ENCODE measurements at regions not wholly inside any gene's neighbourhood (a gene's known extent, or its start where the extent isn't known, plus 50 kb on each side); places are given as distances from the start of the nearest gene placed in this dataset.

GRCh38 chr1:194734970-194735369 lies 1548.6 kb upstream of the B3GALT2 start:
- no CpG with 5 or more reads among the region's 1 CpG for WGBS (ENCODE audit: insufficient coverage)
- Histone ChIP-seq H3K9me3 (no peaks in the 10 kb centered on the region), H3K27me3 (replicated peaks in 1 of 2; ENCODE audit: control insufficient read depth in 2 of 2, extremely low read depth in 1 of 2, insufficient read depth in 2 of 2, low read length in 1 of 2) (no peaks in the 10 kb centered on the region), H3K4me1 (ENCODE audit: control insufficient read depth in 1 of 2, extremely low read depth in 1 of 2, insufficient read depth in 2 of 2, low read length in 2 of 2) (no peaks in the 10 kb centered on the region), H3K27ac (ENCODE audit: low read length) (no peak overlapping the region), H3K4me3 (ENCODE audit: control insufficient read depth in 1 of 2, extremely low read depth in 1 of 2, low read length in 1 of 2) (no peak overlapping the region), H3K36me3 (ENCODE audit: control insufficient read depth in 2 of 2, extremely low read depth in 1 of 2, insufficient read depth in 1 of 2, low read length in 1 of 2) (no peaks in the 10 kb centered on the region)
- H3K36me3 Mint-ChIP-seq = no peaks in the 10 kb centered on the region
- ChIA-PET CTCF (no interaction called here), POLR2A (no interaction called here)
- H3K9me3 Mint-ChIP-seq = peaks cover 0 to under 1% (median 0%) of the 10 kb centered on the region in 3 donors
- no peaks in the 10 kb centered on the region for H3K4me1 Mint-ChIP-seq
- no peak for ATAC-seq (replicated peaks in 1 of 4)
- H3K4me3 Mint-ChIP-seq = no peak overlapping the region
- peaks cover 0 to under 1% of the 10 kb centered on the region in 2 donors for H3K27me3 Mint-ChIP-seq
- DNase-seq = no peak
- no peak overlapping the region for H3K27ac Mint-ChIP-seq

- no peak overlapping the region for H3K27ac Mint-ChIP-seq
- H3K36me3 Mint-ChIP-seq = no peaks in the 10 kb centered on the region
- ATAC-seq (replicated peaks in 1 of 4) = no peak
- no peaks in the 10 kb centered on the region for H3K4me1 ChIP-seq (ENCODE audit: control insufficient read depth in 1 of 2, extremely low read depth in 1 of 2, insufficient read depth in 2 of 2, low read length in 2 of 2)
- no peaks in the 10 kb centered on the region for H3K36me3 ChIP-seq (ENCODE audit: control insufficient read depth in 2 of 2, extremely low read depth in 1 of 2, insufficient read depth in 1 of 2, low read length in 1 of 2)
- H3K9me3 ChIP-seq = no peaks in the 10 kb centered on the region
- ChIA-PET POLR2A (no interaction called here), CTCF (no interaction called here)
- no peak for DNase-seq
- H3K27ac ChIP-seq (ENCODE audit: low read length) = no peak overlapping the region
- no peaks in the 10 kb centered on the region for H3K4me1 Mint-ChIP-seq
- H3K27me3 Mint-ChIP-seq = peaks cover 0 to 3% of the 10 kb centered on the region in 2 donors
- H3K4me3 Mint-ChIP-seq = no peak overlapping the region
- peaks cover 0 to 3% (median 0%) of the 10 kb centered on the region in 3 donors for H3K9me3 Mint-ChIP-seq
- no peak overlapping the region for H3K4me3 ChIP-seq (ENCODE audit: control insufficient read depth in 1 of 2, extremely low read depth in 1 of 2, low read length in 1 of 2)
- no peaks in the 10 kb centered on the region for H3K27me3 ChIP-seq (replicated peaks in 1 of 2; ENCODE audit: control insufficient read depth in 2 of 2, extremely low read depth in 1 of 2, insufficient read depth in 2 of 2, low read length in 1 of 2)
Observed at GRCh38 chr1:194731025-194731424, 1544.6 kb upstream of the B3GALT2 start.

- no peak overlapping the region for H3K27ac Mint-ChIP-seq
- peaks cover 0 to 3% (median 0%) of the 10 kb centered on the region in 3 donors for H3K9me3 Mint-ChIP-seq
- H3K4me1 Mint-ChIP-seq = no peaks in the 10 kb centered on the region
- H3K4me3 ChIP-seq (ENCODE audit: control insufficient read depth in 1 of 2, extremely low read depth in 1 of 2, low read length in 1 of 2) = no peak overlapping the region
- no peak overlapping the region for H3K4me3 Mint-ChIP-seq
- ATAC-seq (replicated peaks in 1 of 4) (no peak), DNase-seq (no peak)
- H3K4me1 ChIP-seq (ENCODE audit: control insufficient read depth in 1 of 2, extremely low read depth in 1 of 2, insufficient read depth in 2 of 2, low read length in 2 of 2) = no peaks in the 10 kb centered on the region
- no peaks in the 10 kb centered on the region for H3K36me3 Mint-ChIP-seq
- H3K27me3 ChIP-seq (replicated peaks in 1 of 2; ENCODE audit: control insufficient read depth in 2 of 2, extremely low read depth in 1 of 2, insufficient read depth in 2 of 2, low read length in 1 of 2) = no peaks in the 10 kb centered on the region
- H3K9me3 ChIP-seq = no peaks in the 10 kb centered on the region
- ChIA-PET CTCF (no interaction called here), POLR2A (no interaction called here)
- H3K27ac ChIP-seq (ENCODE audit: low read length) = no peak overlapping the region
- WGBS (ENCODE audit: insufficient coverage) = no CpG with 5 or more reads among the region's 3 CpGs
- peaks cover 0 to 3% of the 10 kb centered on the region in 2 donors for H3K27me3 Mint-ChIP-seq
- no peaks in the 10 kb centered on the region for H3K36me3 ChIP-seq (ENCODE audit: control insufficient read depth in 2 of 2, extremely low read depth in 1 of 2, insufficient read depth in 1 of 2, low read length in 1 of 2)
Observed at GRCh38 chr1:194730304-194730703, 1543.9 kb upstream of the B3GALT2 start.

- Mint-ChIP-seq H3K4me3 (no peak overlapping the region), H3K4me1 (no peaks in the 10 kb centered on the region), H3K27ac (no peak overlapping the region), H3K9me3 (no peaks in the 10 kb centered on the region), H3K27me3 (no peaks in the 10 kb centered on the region), H3K36me3 (no peaks in the 10 kb centered on the region)
- CTCF ChIA-PET = no interaction called here
- H3K9me3 ChIP-seq = no peaks in the 10 kb centered on the region
- no peaks in the 10 kb centered on the region for H3K27me3 ChIP-seq (replicated peaks in 1 of 2; ENCODE audit: control insufficient read depth in 2 of 2, extremely low read depth in 1 of 2, insufficient read depth in 2 of 2, low read length in 1 of 2)
- H3K27ac ChIP-seq (ENCODE audit: low read length) = no peak overlapping the region
- H3K4me1 ChIP-seq (ENCODE audit: control insufficient read depth in 1 of 2, extremely low read depth in 1 of 2, insufficient read depth in 2 of 2, low read length in 2 of 2) = no peaks in the 10 kb centered on the region
- H3K4me3 ChIP-seq (ENCODE audit: control insufficient read depth in 1 of 2, extremely low read depth in 1 of 2, low read length in 1 of 2) = no peak overlapping the region
- POLR2A ChIA-PET = no interaction called here
- DNase-seq (no peak), ATAC-seq (replicated peaks in 1 of 4) (no peak)
- no peaks in the 10 kb centered on the region for H3K36me3 ChIP-seq (ENCODE audit: control insufficient read depth in 2 of 2, extremely low read depth in 1 of 2, insufficient read depth in 1 of 2, low read length in 1 of 2)
Observed at GRCh38 chr1:194723067-194723466, 1536.7 kb upstream of the B3GALT2 start.

- Histone ChIP-seq H3K9me3 (no peaks in the 10 kb centered on the region), H3K4me1 (ENCODE audit: control insufficient read depth in 1 of 2, extremely low read depth in 1 of 2, insufficient read depth in 2 of 2, low read length in 2 of 2) (no peaks in the 10 kb centered on the region), H3K36me3 (ENCODE audit: control insufficient read depth in 2 of 2, extremely low read depth in 1 of 2, insufficient read depth in 1 of 2, low read length in 1 of 2) (no peaks in the 10 kb centered on the region), H3K4me3 (ENCODE audit: control insufficient read depth in 1 of 2, extremely low read depth in 1 of 2, low read length in 1 of 2) (no peak overlapping the region), H3K27ac (ENCODE audit: low read length) (no peak overlapping the region), H3K27me3 (replicated peaks in 1 of 2; ENCODE audit: control insufficient read depth in 2 of 2, extremely low read depth in 1 of 2, insufficient read depth in 2 of 2, low read length in 1 of 2) (no peaks in the 10 kb centered on the region)
- H3K36me3 Mint-ChIP-seq = no peaks in the 10 kb centered on the region
- no peaks in the 10 kb centered on the region for H3K27me3 Mint-ChIP-seq
- ATAC-seq (replicated peaks in 1 of 4) (no peak), DNase-seq (no peak)
- no peaks in the 10 kb centered on the region for H3K4me1 Mint-ChIP-seq
- H3K27ac Mint-ChIP-seq = no peak overlapping the region
- WGBS (ENCODE audit: insufficient coverage) = no CpG with 5 or more reads among the region's 1 CpG
- POLR2A ChIA-PET = no interaction called here
- no peak overlapping the region for H3K4me3 Mint-ChIP-seq
- CTCF ChIA-PET = no interaction called here
- peaks cover 0 to 6% (median 0%) of the 10 kb centered on the region in 3 donors for H3K9me3 Mint-ChIP-seq
Observed at GRCh38 chr1:194717941-194718340, 1531.5 kb upstream of the B3GALT2 start.

- Mint-ChIP-seq H3K9me3 (peaks cover 0 to 6% (median 0%) of the 10 kb centered on the region in 3 donors), H3K27me3 (no peaks in the 10 kb centered on the region), H3K27ac (no peak overlapping the region), H3K4me1 (no peaks in the 10 kb centered on the region), H3K36me3 (no peaks in the 10 kb centered on the region), H3K4me3 (no peak overlapping the region)
- DNase-seq = no peak
- Histone ChIP-seq H3K27me3 (replicated peaks in 1 of 2; ENCODE audit: control insufficient read depth in 2 of 2, extremely low read depth in 1 of 2, insufficient read depth in 2 of 2, low read length in 1 of 2) (no peaks in the 10 kb centered on the region), H3K4me1 (ENCODE audit: control insufficient read depth in 1 of 2, extremely low read depth in 1 of 2, insufficient read depth in 2 of 2, low read length in 2 of 2) (no peaks in the 10 kb centered on the region), H3K4me3 (ENCODE audit: control insufficient read depth in 1 of 2, extremely low read depth in 1 of 2, low read length in 1 of 2) (no peak overlapping the region), H3K9me3 (no peaks in the 10 kb centered on the region), H3K27ac (ENCODE audit: low read length) (no peak overlapping the region), H3K36me3 (ENCODE audit: control insufficient read depth in 2 of 2, extremely low read depth in 1 of 2, insufficient read depth in 1 of 2, low read length in 1 of 2) (no peaks in the 10 kb centered on the region)
- no CpG with 5 or more reads among the region's 1 CpG for WGBS (ENCODE audit: insufficient coverage)
- ChIA-PET CTCF (no interaction called here), POLR2A (no interaction called here)
- ATAC-seq (replicated peaks in 1 of 4) = no peak
Observed at GRCh38 chr1:194717334-194717733, 1530.9 kb upstream of the B3GALT2 start.

GRCh38 chr1:194710671-194711070 lies 1524.3 kb upstream of the B3GALT2 start:
- DNase-seq = no peak
- H3K4me1 Mint-ChIP-seq = no peaks in the 10 kb centered on the region
- Histone ChIP-seq H3K36me3 (ENCODE audit: control insufficient read depth in 2 of 2, extremely low read depth in 1 of 2, insufficient read depth in 1 of 2, low read length in 1 of 2) (no peaks in the 10 kb centered on the region), H3K9me3 (no peaks in the 10 kb centered on the region), H3K4me1 (ENCODE audit: control insufficient read depth in 1 of 2, extremely low read depth in 1 of 2, insufficient read depth in 2 of 2, low read length in 2 of 2) (no peaks in the 10 kb centered on the region), H3K27ac (ENCODE audit: low read length) (no peak overlapping the region), H3K27me3 (replicated peaks in 1 of 2; ENCODE audit: control insufficient read depth in 2 of 2, extremely low read depth in 1 of 2, insufficient read depth in 2 of 2, low read length in 1 of 2) (no peaks in the 10 kb centered on the region), H3K4me3 (ENCODE audit: control insufficient read depth in 1 of 2, extremely low read depth in 1 of 2, low read length in 1 of 2) (no peak overlapping the region)
- ATAC-seq (replicated peaks in 1 of 4) = no peak
- ChIA-PET POLR2A (no interaction called here), CTCF (no interaction called here)
- H3K27ac Mint-ChIP-seq = no peak overlapping the region
- H3K36me3 Mint-ChIP-seq = no peaks in the 10 kb centered on the region
- H3K27me3 Mint-ChIP-seq = no peaks in the 10 kb centered on the region
- WGBS (ENCODE audit: insufficient coverage) = 73% methylated on average over 1 of the region's 2 CpGs
- H3K9me3 Mint-ChIP-seq = no peaks in the 10 kb centered on the region
- H3K4me3 Mint-ChIP-seq = no peak overlapping the region

Data from T-cell (primary cell).